Hepatic stellate cell (primary cell): ENCODE measurements at regions not wholly inside any gene's neighbourhood (a gene's known extent, or its start where the extent isn't known, plus 50 kb on each side); places are given as distances from the start of the nearest gene placed in this dataset.
"Not testable (repeated sequence)": the region's sequence is repeated elsewhere in the genome, so short reads cannot be mapped to it uniquely, and the experiment has no call there.

Source experiments
- DNase-seq: peaks from one replicate; pipeline ENCODE4 v3.0.0; 2011; ENCODE audit warnings: low spot score

- DNase-seq, result peak; percentile 21
Observed at GRCh38 chr14:51581017-51581881, 70.5 kb upstream of the FRMD6 start.

- no peak for DNase-seq
Observed at GRCh38 chr14:51582437-51582836, 69.3 kb upstream of the FRMD6 start.

- DNase-seq, result no peak
Observed at GRCh38 chr14:51585055-51585454, 66.7 kb upstream of the FRMD6 start.

GRCh38 chr14:51592836-51593235 lies 58.9 kb upstream of the FRMD6 start:
- no peak for DNase-seq

GRCh38 chr14:51593397-51593796 lies 58.3 kb upstream of the FRMD6 start:
- DNase-seq, result no peak

GRCh38 chr14:51595881-51596455 lies 55.7 kb upstream of the FRMD6 start:
- DNase-seq, result no peak

- no peak for DNase-seq
Observed at GRCh38 chr14:51596488-51597117, 55.1 kb upstream of the FRMD6 start.

GRCh38 chr14:51597261-51598001 lies 54.3 kb upstream of the FRMD6 start:
- no peak for DNase-seq

- not testable (repeated sequence) for DNase-seq
Observed at GRCh38 chr14:51598924-51599600, 52.6 kb upstream of the FRMD6 start.

- no peak for DNase-seq
Observed at GRCh38 chr14:51600658-51601057, 51.1 kb upstream of the FRMD6 start.
